ENCODE measurements at regions not wholly inside any gene's neighbourhood (a gene's known extent, or its start where the extent isn't known, plus 50 kb on each side); places are given as distances from the start of the nearest gene placed in this dataset.
A peak's percentile ranks its signal among the peaks of the same experiment; 100 is the strongest.
"Not testable (repeated sequence)": the region's sequence is repeated elsewhere in the genome, so short reads cannot be mapped to it uniquely, and the experiment has no call there.

- no peak for DNase-seq
These were observed 71.9 kb downstream of the DYNAP start for GRCh38 chr18:54662986-54663385.

- DNase-seq = not testable (repeated sequence)
These were observed 78.7 kb downstream of the DYNAP start for GRCh38 chr18:54669701-54670100.

DNA sequence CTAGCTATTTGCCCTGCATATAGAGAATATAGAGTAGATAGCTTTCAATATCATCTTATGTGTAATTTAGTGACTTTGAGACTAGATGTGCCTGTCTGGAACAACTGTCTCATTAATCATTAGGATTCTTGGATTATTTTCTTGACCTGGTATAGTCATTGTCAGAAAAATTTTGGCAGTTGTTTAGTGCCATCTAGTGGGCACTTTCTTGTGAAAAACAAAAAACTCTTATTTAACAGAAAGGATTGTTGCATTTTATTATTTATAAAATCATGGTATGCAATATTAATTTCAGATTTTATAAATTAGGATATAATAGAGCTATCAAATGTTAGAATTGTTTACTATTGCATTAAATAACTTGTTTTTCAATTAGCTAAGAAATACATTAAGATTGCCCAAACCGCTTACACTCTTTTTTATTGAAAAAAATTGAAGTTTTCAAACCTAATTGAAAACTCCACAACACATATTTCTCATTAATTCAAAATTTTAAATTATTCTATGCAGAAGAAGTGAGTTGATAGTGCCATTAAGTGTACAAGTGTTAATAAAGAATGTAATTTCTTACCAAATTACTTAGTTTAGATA, 80.3 kb downstream of the DYNAP start:
- peak in 1 of 2 donors; percentile 14 for DNase-seq

- no peak for DNase-seq
These were observed 81.1 kb downstream of the DYNAP start for GRCh38 chr18:54672109-54672508.

DNA sequence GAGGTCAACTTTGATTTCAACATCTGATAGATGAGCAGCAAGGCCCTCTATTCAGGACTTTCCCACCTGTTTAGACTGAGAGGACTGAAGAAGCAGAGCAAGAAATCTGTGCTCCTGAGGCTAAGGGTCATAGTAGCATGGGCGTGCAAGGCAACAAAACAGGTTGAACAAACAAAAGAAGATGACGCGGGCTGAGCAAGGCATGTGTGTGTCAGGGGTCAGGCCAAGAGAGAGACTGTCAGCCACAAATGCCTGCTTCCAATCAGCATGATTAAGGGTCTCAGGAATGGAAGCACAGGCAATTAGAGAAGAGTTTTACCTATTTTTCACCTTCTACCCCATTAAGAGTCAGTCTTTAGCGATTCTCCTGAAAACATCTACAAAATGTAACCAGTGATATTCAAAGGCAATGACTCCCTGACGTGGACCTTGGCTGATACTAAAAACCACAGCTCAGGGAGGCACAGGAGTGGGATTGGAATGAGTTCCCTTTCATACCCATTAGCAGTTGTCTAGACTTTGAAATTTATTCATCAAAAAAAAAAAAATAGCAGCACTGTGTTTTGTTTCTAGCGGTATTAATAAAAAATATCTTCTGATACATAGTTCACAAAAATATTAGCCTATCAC, 81.9 kb downstream of the DYNAP start:
- DNase-seq = no peak

GRCh38 chr18:54673936-54674335, 82.9 kb downstream of the DYNAP start:
- DNase-seq = no peak

DNA sequence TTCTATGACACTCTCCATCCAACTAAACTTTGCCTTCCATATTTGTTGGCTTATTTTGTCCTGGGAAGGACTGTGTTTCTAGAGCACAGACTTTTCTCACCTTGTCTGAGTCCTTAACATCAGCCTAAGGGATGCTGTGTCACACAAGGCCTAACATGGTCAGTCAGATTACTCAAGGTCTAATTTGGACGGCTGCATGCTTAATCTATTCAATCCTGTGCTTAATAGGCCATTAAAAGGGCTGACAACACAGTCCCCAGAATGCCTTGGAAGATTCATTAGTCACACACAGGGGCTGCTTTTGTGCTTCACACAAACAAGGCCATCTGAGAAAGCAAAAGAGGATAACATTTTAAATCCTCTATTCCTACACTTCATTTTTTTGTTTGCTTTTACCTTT, 84.0 kb downstream of the DYNAP start:
- DNase-seq = no peak

DNA sequence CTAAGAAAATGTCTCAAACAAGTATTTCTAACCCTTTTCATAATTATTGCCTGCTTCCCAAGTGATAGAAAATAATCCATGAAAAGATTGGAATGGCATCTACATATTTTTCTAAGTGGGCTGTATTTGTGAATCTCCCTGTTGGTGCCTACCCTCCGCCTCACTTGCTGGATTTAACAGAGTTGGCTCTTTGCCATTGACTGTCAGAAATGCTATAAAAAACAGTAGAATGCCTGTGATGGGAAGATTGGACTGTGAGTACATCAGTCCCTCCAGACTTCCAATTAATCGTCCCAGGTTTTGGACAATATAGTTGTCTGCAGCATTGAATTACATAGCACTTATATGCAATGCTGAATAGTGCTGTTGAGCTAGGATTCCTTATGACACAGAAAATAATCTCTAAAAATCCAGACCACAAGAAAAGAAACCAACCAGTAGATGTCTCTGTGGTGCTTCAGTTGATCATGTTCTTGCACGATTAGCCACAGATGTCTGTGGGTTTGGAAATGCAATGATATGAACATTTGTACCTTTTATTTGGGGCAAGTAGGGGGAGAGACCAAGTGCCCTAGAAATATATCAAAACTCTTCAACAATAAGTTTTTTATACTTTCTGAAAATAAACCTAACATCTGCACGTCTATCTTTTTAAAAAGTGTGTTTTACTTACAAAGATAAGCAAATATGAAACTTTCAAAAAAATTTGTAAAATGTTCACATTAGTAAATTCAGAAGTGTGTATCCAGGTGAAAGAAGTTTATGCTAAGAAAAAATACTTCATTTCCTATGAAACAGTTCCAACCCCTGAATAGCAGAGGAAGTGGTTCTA, 88.5 kb downstream of the DYNAP start:
- DNase-seq = peak in 1 of 2 donors; percentile 81

DNA sequence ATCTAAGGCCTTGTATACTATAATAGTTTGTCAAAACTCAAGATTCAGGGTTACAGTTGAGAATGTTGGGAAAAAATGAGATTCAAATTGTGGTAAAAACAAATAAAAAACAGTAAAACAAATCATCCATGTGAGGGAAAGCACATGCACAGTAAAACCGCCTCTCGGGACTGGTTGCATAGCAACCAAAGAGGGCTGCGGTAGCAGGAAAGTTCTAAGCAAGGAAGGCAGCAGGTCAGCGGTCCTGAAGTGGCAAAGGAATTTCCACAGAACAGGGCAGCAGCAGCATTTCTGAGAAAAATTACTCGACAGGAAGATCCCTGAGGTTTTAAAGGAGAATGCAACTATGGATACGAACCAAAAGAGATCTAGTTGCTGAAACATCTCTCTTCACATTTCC, 93.7 kb downstream of the DYNAP start:
- DNase-seq = no peak

DNA sequence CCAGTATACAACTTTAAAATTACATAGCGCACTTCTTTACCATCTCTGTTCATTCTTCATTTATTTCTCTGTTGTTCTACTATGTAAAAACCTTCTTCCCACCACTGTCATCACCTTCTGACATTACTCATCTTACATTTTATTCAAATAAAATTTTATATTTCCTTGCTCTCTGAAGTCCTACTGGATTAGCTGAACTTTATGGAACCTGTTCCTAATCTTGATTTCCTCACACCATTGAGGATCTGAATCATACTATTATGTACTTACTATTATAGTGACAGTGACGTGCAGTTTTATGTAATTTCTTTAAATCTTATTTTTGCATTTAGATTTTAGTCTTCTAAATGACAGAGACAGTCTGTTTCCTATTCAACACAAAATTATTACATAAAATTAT, 98.3 kb downstream of the DYNAP start:
- DNase-seq = no peak

- DNase-seq = no peak
These were observed 99.2 kb downstream of the DYNAP start for GRCh38 chr18:54690198-54690597.

GRCh38 chr18:54692463-54692862, 101.4 kb downstream of the DYNAP start:
- DNase-seq = no peak

GRCh38 chr18:54696616-54697293, 105.7 kb downstream of the DYNAP start:
- DNase-seq = no peak

DNA sequence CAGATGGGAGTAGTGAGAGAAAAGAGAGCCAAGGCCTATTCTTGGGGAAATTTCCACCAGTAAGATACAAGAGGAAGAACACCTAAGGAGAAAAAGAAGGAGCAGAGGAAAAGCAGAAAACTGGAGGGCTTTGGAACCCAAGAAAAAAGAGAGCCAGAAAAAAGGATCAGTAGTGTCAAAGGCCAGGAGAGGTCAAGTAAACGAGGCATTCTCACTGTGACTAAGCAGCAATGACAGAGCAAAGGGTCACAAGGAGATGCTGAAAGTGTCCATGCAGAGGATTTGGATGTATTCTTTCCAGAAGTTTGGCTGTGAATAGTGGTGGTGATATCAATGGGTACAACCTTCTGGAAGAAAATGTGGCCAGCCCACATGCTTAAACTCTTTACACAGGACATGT, 109.5 kb downstream of the DYNAP start:
- DNase-seq = no peak

GRCh38 chr18:54702686-54703085, 111.6 kb downstream of the DYNAP start:
- DNase-seq = no peak

GRCh38 chr18:54710074-54710899, 118.0 kb upstream of the RAB27B start:
- DNase-seq = no peak

DNA sequence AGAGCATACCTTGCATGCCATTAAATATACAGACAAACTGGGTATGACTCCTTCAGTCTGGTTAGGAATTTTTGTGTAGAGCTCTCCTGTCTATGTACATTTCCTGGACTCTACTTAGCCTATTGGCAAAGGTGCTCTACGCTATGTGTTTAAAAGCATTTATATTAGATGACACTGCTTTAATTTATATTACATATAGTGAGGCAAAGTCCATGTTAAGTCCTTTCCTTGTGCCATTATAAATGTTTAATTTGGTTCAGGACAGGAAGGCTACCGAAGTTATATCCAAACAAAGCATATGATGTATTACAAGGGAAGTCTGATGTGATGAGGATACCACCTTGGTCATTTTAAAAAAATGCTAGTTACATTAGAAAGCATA, 117.4 kb upstream of the RAB27B start:
- no peak for DNase-seq

- no peak for DNase-seq
These were observed 116.0 kb upstream of the RAB27B start for GRCh38 chr18:54712306-54712705.

GRCh38 chr18:54712758-54713157, 115.5 kb upstream of the RAB27B start:
- DNase-seq = no peak

- DNase-seq = no peak
These were observed 114.9 kb upstream of the RAB27B start for GRCh38 chr18:54713386-54713785.

- no peak for DNase-seq
These were observed 113.4 kb upstream of the RAB27B start for GRCh38 chr18:54714851-54715250.

- no peak for DNase-seq
These were observed 111.7 kb upstream of the RAB27B start for GRCh38 chr18:54716586-54716985.
